ENCODE measurements at regions not wholly inside any gene's neighbourhood (a gene's known extent, or its start where the extent isn't known, plus 50 kb on each side); places are given as distances from the start of the nearest gene placed in this dataset.

DNA sequence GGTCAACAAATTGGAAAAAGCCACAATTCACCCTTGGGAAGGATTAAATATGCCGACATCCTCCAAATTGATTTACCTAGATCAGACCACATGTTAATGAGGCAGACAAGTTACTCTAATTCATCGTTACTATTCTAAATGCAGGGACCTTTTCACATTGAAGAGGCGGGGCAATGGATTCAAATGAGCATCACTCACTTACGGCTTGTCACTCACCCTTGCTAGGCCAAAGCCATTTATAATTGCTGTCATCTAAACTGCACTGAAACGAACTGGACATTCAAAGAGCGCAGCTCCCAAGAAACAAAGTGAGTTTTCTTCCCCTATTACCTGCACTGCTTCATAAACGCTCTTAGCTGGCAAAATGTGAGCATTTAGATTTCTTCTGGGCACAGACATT, 313.9 kb downstream of the WDR72 start:
- 90 to 94% (median 93%) methylated on average over 7 of the region's 7 CpGs for whole genome bisulfite sequencing, 4 donors
- no peak for TF ChIP-seq POLR2A (IDR thresholded peaks at IDR 0.05)
- TF ChIP-seq, protein P1, sequence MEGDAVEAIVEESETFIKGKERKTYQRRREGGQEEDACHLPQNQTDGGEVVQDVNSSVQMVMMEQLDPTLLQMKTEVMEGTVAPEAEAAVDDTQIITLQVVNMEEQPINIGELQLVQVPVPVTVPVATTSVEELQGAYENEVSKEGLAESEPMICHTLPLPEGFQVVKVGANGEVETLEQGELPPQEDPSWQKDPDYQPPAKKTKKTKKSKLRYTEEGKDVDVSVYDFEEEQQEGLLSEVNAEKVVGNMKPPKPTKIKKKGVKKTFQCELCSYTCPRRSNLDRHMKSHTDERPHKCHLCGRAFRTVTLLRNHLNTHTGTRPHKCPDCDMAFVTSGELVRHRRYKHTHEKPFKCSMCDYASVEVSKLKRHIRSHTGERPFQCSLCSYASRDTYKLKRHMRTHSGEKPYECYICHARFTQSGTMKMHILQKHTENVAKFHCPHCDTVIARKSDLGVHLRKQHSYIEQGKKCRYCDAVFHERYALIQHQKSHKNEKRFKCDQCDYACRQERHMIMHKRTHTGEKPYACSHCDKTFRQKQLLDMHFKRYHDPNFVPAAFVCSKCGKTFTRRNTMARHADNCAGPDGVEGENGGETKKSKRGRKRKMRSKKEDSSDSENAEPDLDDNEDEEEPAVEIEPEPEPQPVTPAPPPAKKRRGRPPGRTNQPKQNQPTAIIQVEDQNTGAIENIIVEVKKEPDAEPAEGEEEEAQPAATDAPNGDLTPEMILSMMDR (IDR thresholded peaks at IDR 0.05) = no peak
- H3K4me1 ChIP-seq = peaks cover 0 to 6% (median 0%) of the 10 kb centered on the region in 12 donors
- H3K27me3 ChIP-seq = no peaks in the 10 kb centered on the region
- no peak for DNase-seq
- H3K4me3 ChIP-seq = no peak overlapping the region
- intact Hi-C loops (cut with DNase I) = loop anchor here in 1 of 10 donors (10.0 kb wide), 1 partner anchor 61 kb away; no protein-coding TSS in a partner anchor
- no peak for ATAC-seq
- no peak overlapping the region for H3K27ac ChIP-seq
- H3K36me3 ChIP-seq = no peaks in the 10 kb centered on the region
- H3K9me3 ChIP-seq = no peaks in the 10 kb centered on the region

DNA sequence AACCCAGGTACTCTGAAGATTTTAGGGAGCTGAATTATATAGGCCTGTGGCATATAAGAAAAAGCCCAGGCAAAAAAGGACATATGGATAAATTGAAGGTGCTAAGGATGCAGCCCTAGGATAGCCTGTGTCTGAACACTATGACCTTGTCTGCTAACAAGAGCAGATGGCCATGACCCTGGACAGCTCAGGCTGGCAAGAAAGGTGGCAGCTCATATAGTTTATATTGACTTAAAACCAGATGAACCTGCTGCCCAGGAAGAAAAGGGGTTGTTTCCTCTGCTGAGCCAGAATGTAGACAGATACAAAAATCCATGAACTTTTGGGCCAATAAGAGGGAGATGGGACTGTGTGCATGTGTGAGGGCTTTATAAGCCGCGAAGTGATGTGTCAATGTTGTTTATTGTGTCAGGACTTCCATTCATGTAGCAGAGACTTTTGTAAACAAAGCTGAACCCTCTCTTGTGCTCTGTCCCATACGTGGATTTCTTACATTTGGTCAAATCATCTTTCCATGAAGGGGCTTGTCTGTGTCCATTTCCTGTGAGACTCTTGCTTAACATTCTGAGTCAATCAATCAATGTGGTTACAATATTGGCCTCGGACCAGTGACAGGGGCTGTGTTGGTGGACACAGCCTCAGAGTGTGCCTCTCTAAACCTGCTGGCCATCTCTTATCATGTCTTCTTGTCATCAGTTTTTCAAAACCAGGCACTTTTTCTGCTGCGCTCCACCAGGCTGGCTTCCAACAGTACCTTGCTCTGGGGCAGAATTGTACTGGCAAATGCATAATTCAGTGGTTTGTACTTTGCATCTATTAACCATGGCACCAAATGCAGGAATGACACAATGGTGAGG, 321.2 kb downstream of the WDR72 start:
- H3K36me3 ChIP-seq = no peaks in the 10 kb centered on the region
- TF ChIP-seq, protein P1 (IDR thresholded peaks at IDR 0.05) = no peak
- TF ChIP-seq POLR2A (IDR thresholded peaks at IDR 0.05) = no peak
- H3K27ac ChIP-seq = no peak overlapping the region
- ATAC-seq (no peak), DNase-seq (no peak)
- H3K9me3 ChIP-seq = no peaks in the 10 kb centered on the region
- H3K27me3 ChIP-seq = peaks cover 0 to 5% (median 0%) of the 10 kb centered on the region in 9 donors
- intact Hi-C loops (cut with DNase I) = no loop called here
- H3K4me1 ChIP-seq = no peaks in the 10 kb centered on the region
- 57 to 68% (median 62%) methylated on average over 5 of the region's 5 CpGs for WGBS, 4 donors
- H3K4me3 ChIP-seq = no peak overlapping the region

DNA sequence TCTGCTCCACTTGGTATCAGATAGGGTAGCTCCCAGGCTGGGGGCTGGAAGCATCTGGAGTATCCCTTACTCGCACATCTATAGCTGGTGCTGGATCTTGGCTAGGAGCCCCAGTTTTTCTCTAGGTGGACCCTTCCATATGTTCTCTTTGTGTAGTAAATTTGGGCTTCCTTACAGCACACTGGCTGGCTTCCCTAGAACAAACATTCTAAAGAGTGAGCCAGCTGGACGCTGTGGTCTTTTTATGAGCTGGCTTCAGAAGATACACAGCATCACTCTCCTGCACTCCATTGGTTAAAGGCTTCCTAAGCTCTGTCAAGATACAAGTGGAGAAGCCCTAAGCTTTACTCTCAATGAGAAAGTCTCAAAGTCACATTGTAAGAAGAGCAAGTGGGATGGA, 322.1 kb downstream of the WDR72 start:
- intact Hi-C loops (cut with DNase I) = no loop called here
- no peaks in the 10 kb centered on the region for H3K9me3 ChIP-seq
- no peak for DNase-seq
- H3K4me1 ChIP-seq = no peaks in the 10 kb centered on the region
- H3K4me3 ChIP-seq = no peak overlapping the region
- H3K27ac ChIP-seq = no peak overlapping the region
- TF ChIP-seq POLR2A (IDR thresholded peaks at IDR 0.05) = no peak
- TF ChIP-seq, protein P1 (IDR thresholded peaks at IDR 0.05) = no peak
- 69 to 82% (median 73%) methylated on average over 2 of the region's 2 CpGs for WGBS, 4 donors
- no peaks in the 10 kb centered on the region for H3K36me3 ChIP-seq
- no peak for ATAC-seq
- H3K27me3 ChIP-seq = peaks cover 0 to 5% (median 0%) of the 10 kb centered on the region in 9 donors

DNA sequence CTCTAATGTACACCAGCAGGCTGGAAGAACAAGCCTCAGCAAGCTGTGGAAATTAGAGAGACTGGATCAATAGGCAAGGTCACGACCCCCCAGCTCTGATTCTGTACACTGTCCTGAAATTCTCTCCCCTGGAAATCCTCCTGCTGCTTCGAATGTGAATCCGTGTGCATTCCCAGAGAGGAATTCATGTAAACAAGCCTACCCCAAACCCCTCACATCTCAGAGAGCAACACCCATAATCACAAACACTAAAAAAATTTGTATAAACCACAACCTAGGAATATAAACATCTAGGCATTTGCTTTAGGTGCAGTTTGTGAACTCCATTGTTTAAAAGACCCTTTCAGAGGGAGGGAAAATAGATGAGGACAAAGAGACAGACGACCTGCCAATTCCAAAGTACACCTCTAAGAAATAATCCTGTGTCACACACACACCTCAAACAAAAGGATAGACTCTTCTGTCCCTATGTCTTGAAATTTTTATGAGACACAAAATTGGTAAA, 325.2 kb downstream of the WDR72 start:
- ATAC-seq (no peak), DNase-seq (no peak)
- H3K9me3 ChIP-seq = no peaks in the 10 kb centered on the region
- H3K4me1 ChIP-seq = no peaks in the 10 kb centered on the region
- no peak overlapping the region for H3K4me3 ChIP-seq
- WGBS, 4 donors = 40 to 50% (median 48%) methylated on average over 4 of the region's 4 CpGs
- H3K36me3 ChIP-seq = no peaks in the 10 kb centered on the region
- H3K27ac ChIP-seq = no peak overlapping the region
- peaks cover 0 to 5% (median 0%) of the 10 kb centered on the region in 9 donors for H3K27me3 ChIP-seq
- TF ChIP-seq, protein P1 (IDR thresholded peaks at IDR 0.05) = no peak
- no peak for TF ChIP-seq POLR2A (IDR thresholded peaks at IDR 0.05)
- intact Hi-C loops (cut with DNase I) = no loop called here
